Heart right ventricle (tissue), 16 donors: ENCODE measurements at regions not wholly inside any gene's neighbourhood (a gene's known extent, or its start where the extent isn't known, plus 50 kb on each side); places are given as distances from the start of the nearest gene placed in this dataset.
"Not testable (repeated sequence)": the region's sequence is repeated elsewhere in the genome, so short reads cannot be mapped to it uniquely, and the experiment has no call there.

Experiments used
- ATAC-seq, 8 donors: fragments of 200-7000 bp; cut with Tn5 transposase; one replicate each; pipeline ENCODE4 v1.9.1; 2020; ENCODE audit warnings: mild to moderate bottlenecking in 8 of 8, moderate library complexity in 8 of 8, moderate number of reproducible peaks in 1 of 8
- DNase-seq, 2 donors: peaks; one replicate each; pipeline ENCODE4 v3.0.0-alpha.2; 2020
- H3K27ac ChIP-seq, 10 donors: fragments of 200-600 bp; sonication (generic) in 2 of 10; one replicate each; pipeline versions ENCODE4 v1.5.0 to v1.8.0; 2020 to 2022; ENCODE audit warnings: mild to moderate bottlenecking in 3 of 10
- H3K27me3 ChIP-seq, 7 donors: fragments of 200-600 bp; one replicate each; pipeline ENCODE4 v1.8.0; 2021 to 2022; ENCODE audit warnings: mild to moderate bottlenecking in 2 of 7
- H3K36me3 ChIP-seq, 9 donors: fragments of 200-600 bp; sonication (generic) in 1 of 9; one replicate each; pipeline versions ENCODE4 v1.5.0 to v1.8.0; 2020 to 2022; ENCODE audit warnings: mild to moderate bottlenecking in 2 of 9
- H3K4me1 ChIP-seq, 9 donors: fragments of 200-600 bp; sonication (generic) in 1 of 9; one replicate each; pipeline versions ENCODE4 v1.5.0 to v1.8.0; 2020 to 2022; ENCODE audit warnings: mild to moderate bottlenecking in 4 of 9
- H3K4me3 ChIP-seq, 10 donors: fragments of 200-600 bp; sonication (generic) in 2 of 10; one replicate each; pipeline versions ENCODE4 v1.5.0 to v1.8.0; 2020 to 2022; ENCODE audit warnings: mild to moderate bottlenecking in 7 of 10, moderate library complexity in 2 of 10
- H3K9me3 ChIP-seq, 11 donors: fragments of 200-600 bp in 10 of 11; sonication (generic) in 2 of 11; one replicate each; pipeline versions ENCODE4 v1.5.0 to v1.8.0; 2013 to 2022; ENCODE audit warnings: mild to moderate bottlenecking in 2 of 11, control low read depth in 1 of 11, moderate library complexity in 1 of 11
- CTCF ChIP-seq, 9 donors: fragments of 200-600 bp; sonication (generic) in 2 of 9; IDR thresholded peaks; one replicate each; pipeline versions ENCODE4 v1.5.0 to v1.8.0; 2021 to 2022; ENCODE audit warnings: antibody characterized with exemption in 9 of 9, mild to moderate bottlenecking in 5 of 9, moderate library complexity in 1 of 9
- WGBS, 2 donors: extraction: QIAGEN DNeasy Blood & Tissue Kit; methylation state at CpG; one replicate each; pipeline ENCODE4 v1.1.7; 2013; ENCODE audit warnings: inconsistent platforms in 1 of 2; 5-methylcytosine and 5-hydroxymethylcytosine counted together
- intact Hi-C, 10 donors: fragments of 100-400 bp; cut with DNase I; formaldehyde crosslinking; loops; one replicate each; pipeline versions ENCODE4 v1.11.1 to v1.14.2; 2022
- donor health status: Arrhythmogenic right ventricular cardiomyopathy.
- donor health status: ischemic (EF 13 %, LVEDD 7.1; RV severe dilation, severe dysfunction).
- donor health status: healthy with polysubstance abuse.
- donor health status: DM: no; HTN: yes; CAD: no.
- donor health status: DM: no; HTN: no; CAD: no.
- donor health status: ischemic (EF 25% LVEDD 6.9; RV normal size, moderate dysfunction).
- donor health status: ischemic (EF 25% LVEDD 5.7; RV mildly dilated, moderate dysfunction).
- donor health status: healthy.
- donor health status: DM: yes; HTN: yes; CAD: no.
- donor health status: Ischemic cardiomyopathy.
- donor health status: ischemic (EF 35%, LVEDD 5.7; RV mildly dilated, moderate dysfunction).
- donor health status: nonischemic (EF 11% LVEDD 7.7; RV severe dilation, severe dysfunction).
- donor health status: DM: yes; HTN: yes; CAD: no.
- donor health status: PGD.
- donor health status: ischemic (EF 29% LVEDD 5.4; RV normal size, mild dysfunction).
- donor health status: nonischemic (EF 23%, LVEDD 6.1; RV moderate dilation, normal function).

DNA sequence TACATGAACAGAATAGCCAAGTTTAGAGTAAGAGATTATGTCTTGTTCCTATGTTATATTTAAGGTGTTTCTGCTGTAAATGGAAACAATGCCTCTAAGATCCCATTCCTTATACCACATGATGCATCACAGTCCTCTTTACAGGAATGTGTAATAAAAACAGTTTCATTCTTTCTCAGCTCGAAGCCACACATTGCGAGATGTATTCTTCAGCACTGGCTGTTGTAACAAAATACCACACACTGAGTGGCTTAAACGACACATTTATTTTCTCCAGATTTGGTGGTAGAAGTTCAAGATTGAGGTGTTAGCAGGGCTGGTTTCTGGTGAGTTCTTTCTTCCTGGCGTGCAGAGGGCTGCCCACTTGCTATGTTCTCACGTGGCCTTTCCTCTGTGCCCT lies 246.2 kb downstream of the SOCS6 start:
- Histone ChIP-seq H3K4me3 (no peak overlapping the region), H3K27me3 (no peaks in the 10 kb centered on the region), H3K4me1 (no peaks in the 10 kb centered on the region), H3K36me3 (no peaks in the 10 kb centered on the region), H3K27ac (no peak overlapping the region), H3K9me3 (peaks cover 0 to 5% (median 0%) of the 10 kb centered on the region in 11 donors)
- TF ChIP-seq CTCF (IDR thresholded peaks at IDR 0.05): no peak
- WGBS, 2 donors: 77 to 80% methylated on average over 5 of the region's 5 CpGs
- no peak for DNase-seq
- intact Hi-C loops: no loop called here
- ATAC-seq: no peak

- intact Hi-C loops, H3K4me3 ChIP-seq, H3K27me3 ChIP-seq, H3K4me1 ChIP-seq, H3K9me3 ChIP-seq, H3K36me3 ChIP-seq, H3K27ac ChIP-seq, DNase-seq, ATAC-seq: not testable (repeated sequence)
- 88 to 93% methylated on average over 1 of the region's 1 CpG for WGBS, 2 donors
These were observed 236.5 kb downstream of the SOCS6 start for GRCh38 chr18:70525322-70525721.

DNA sequence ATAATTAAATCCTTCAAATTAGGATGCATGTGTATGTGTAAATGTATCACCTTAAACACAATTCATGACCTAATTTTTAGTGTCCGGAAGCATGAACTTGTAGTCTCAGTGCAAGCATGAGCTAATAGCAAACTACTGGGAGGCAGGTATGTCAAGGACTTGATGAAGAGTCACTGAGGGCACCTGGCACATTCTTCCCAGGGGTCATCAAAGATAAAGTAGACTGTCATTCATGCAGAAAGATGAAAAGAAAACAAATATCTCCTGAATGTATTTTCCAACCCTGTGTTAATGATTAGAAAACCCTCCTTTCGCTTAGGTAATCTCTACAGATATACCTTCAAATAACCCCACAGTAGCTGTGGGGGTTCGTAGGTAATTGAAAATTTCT lies 234.9 kb downstream of the SOCS6 start:
- Histone ChIP-seq H3K4me1 (no peaks in the 10 kb centered on the region), H3K4me3 (no peak overlapping the region), H3K27ac (no peak overlapping the region), H3K36me3 (no peaks in the 10 kb centered on the region), H3K9me3 (no peaks in the 10 kb centered on the region), H3K27me3 (peaks cover 0 to 5% (median 0%) of the 10 kb centered on the region in 7 donors)
- 88 to 94% methylated on average over 3 of the region's 3 CpGs for WGBS, 2 donors
- ATAC-seq: no peak
- intact Hi-C loops: no loop called here
- DNase-seq: no peak
- TF ChIP-seq CTCF (IDR thresholded peaks at IDR 0.05): no peak

DNA sequence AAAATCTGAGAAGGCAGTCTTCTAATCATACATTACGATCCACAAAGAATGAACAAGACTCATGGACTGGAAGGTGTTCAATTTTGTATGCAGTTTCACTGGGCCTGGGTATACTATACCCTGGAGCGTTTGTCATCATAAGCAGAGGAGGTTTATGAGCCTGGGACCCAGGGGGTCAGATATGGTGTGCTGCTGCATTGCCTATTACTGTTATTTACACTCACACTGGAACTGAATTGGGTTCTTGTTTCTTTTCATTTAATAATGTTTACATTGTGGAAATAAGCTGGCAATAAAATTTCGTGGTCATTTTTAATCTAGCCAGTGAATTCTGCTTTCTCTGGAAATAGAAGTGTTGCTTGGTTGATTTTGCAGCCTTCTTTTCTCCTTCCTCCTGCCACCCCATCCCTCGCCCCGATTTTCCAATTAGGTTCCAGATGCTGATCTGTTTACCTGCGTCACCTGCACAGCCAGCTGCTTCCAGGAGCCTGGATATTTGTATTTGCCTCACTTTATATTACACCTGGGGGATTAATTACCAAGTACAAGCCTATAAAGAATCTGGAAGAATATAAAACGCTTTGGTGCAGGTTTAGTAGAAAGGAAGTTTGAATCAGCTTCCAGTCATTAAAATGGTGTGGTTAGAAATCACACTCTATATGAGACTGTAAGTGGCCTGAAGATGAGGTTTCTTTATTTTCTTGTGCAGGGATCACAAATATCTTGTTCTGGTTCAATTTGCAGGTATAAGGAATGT lies 234.4 kb downstream of the SOCS6 start:
- ATAC-seq (no peak), DNase-seq (no peak)
- intact Hi-C loops: no loop called here
- Histone ChIP-seq H3K36me3 (no peaks in the 10 kb centered on the region), H3K4me3 (no peak overlapping the region), H3K9me3 (no peaks in the 10 kb centered on the region), H3K27ac (no peak overlapping the region), H3K4me1 (no peaks in the 10 kb centered on the region), H3K27me3 (peaks cover 0 to 5% (median 0%) of the 10 kb centered on the region in 7 donors)
- no peak for TF ChIP-seq CTCF (IDR thresholded peaks at IDR 0.05)
- WGBS, 2 donors: 72 to 78% methylated on average over 7 of the region's 7 CpGs

DNA sequence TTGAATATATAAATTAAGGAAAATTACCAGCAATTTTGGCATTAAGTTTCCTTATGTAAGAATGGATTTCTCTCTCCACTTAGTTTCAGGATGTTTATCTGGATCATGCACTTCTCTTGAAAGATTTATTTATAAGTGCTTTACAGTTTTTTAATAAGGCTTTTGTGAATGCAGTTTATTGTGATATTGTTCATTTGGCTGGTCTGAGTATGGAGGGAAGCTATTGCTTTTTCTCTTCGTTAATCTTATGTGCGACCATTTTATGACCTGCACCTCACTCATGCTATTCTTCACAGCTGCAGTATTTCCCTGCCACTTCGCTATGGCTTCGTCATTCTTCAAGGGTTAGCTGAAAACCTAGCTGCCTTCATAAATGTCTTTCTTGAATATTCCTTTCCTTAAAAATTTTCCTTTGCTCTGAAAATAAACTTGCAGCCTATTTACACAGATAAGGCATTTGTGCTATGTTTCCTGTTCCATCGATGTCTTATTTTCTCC lies 233.4 kb downstream of the SOCS6 start:
- 63 to 74% methylated on average over 5 of the region's 5 CpGs for WGBS, 2 donors
- Histone ChIP-seq H3K27ac (no peak overlapping the region), H3K9me3 (no peaks in the 10 kb centered on the region), H3K4me1 (no peaks in the 10 kb centered on the region), H3K4me3 (no peak overlapping the region), H3K36me3 (no peaks in the 10 kb centered on the region), H3K27me3 (peaks cover 0 to 5% (median 0%) of the 10 kb centered on the region in 7 donors)
- no peak for TF ChIP-seq CTCF (IDR thresholded peaks at IDR 0.05)
- DNase-seq (no peak), ATAC-seq (no peak)
- intact Hi-C loops: no loop called here
